PFSK-1 (cell line): ENCODE measurements at regions not wholly inside any gene's neighbourhood (a gene's known extent, or its start where the extent isn't known, plus 50 kb on each side); places are given as distances from the start of the nearest gene placed in this dataset.

Experiments used
- POLR2AphosphoS5 ChIP-seq: IDR thresholded peaks from 2 replicates; pipeline ENCODE4 v1.6.1; 2012; ENCODE audit warnings: low read depth, mild to moderate bottlenecking, control low read depth, low read length, moderate library complexity
- SIN3A ChIP-seq: IDR thresholded peaks from 2 replicates; pipeline ENCODE4 v1.6.1; 2012; ENCODE audit warnings: mild to moderate bottlenecking, low read length, moderate library complexity, borderline replicate concordance; ENCODE audit not compliant: insufficient read depth
- TAF1 ChIP-seq: IDR thresholded peaks from 2 replicates; pipeline ENCODE4 v1.6.1; 2012; ENCODE audit warnings: low read length, control low read depth, borderline replicate concordance; ENCODE audit not compliant: insufficient read depth

- TF ChIP-seq POLR2AphosphoS5 (no peak), TAF1 (no peak), SIN3A (no peak)
Measured at GRCh38 chrX:20481632-20482031, 214.9 kb upstream of the RPS6KA3 start.
